ENCODE measurements at regions not wholly inside any gene's neighbourhood (a gene's known extent, or its start where the extent isn't known, plus 50 kb on each side); places are given as distances from the start of the nearest gene placed in this dataset.

GRCh38 chr14:59075506-59075905, 113.0 kb upstream of the DAAM1 start:
- POLR2A ChIA-PET = no interaction called here

GRCh38 chr14:59081720-59082119, 106.7 kb upstream of the DAAM1 start:
- ChIA-PET CTCF (interaction anchor here (0.8 kb wide), 1 partner anchor 16 kb away, joined by 3 read pairs; no protein-coding TSS in a partner anchor), POLR2A (no interaction called here)
- TF ChIP-seq CTCF (IDR thresholded peaks at IDR 0.05; ENCODE audit: control extremely low read depth, extremely low read depth, low read depth, missing control alignments) = no peak
- DNase-seq (ENCODE audit: extremely low spot score) = no peak

More at GRCh38 chr14:59075506-59075905, 113.0 kb upstream of the DAAM1 start:
- CTCF ChIA-PET = no interaction called here
- TF ChIP-seq CTCF (IDR thresholded peaks at IDR 0.05; ENCODE audit: control extremely low read depth, extremely low read depth, low read depth, missing control alignments) = no peak
- DNase-seq (ENCODE audit: extremely low spot score) = no peak

GRCh38 chr14:59085207-59085739, 103.2 kb upstream of the DAAM1 start:
- ChIA-PET CTCF (interaction anchor here (1.4 kb wide), 1 partner anchor 15 kb away, joined by 3 read pairs; no protein-coding TSS in a partner anchor), POLR2A (no interaction called here)
- no peak for DNase-seq (ENCODE audit: extremely low spot score)
- no peak for TF ChIP-seq CTCF (IDR thresholded peaks at IDR 0.05; ENCODE audit: control extremely low read depth, extremely low read depth, low read depth, missing control alignments)

GRCh38 chr14:59086241-59086882, 102.1 kb upstream of the DAAM1 start:
- DNase-seq (ENCODE audit: extremely low spot score) = no peak
- ChIA-PET CTCF (interaction anchor here (1.0 to 1.4 kb wide), 2 partner anchors 14 to 15 kb away, joined by 3 read pairs; no protein-coding TSS in a partner anchor), POLR2A (no interaction called here)
- no peak for TF ChIP-seq CTCF (IDR thresholded peaks at IDR 0.05; ENCODE audit: control extremely low read depth, extremely low read depth, low read depth, missing control alignments)

GRCh38 chr14:59087240-59087639, 101.2 kb upstream of the DAAM1 start:
- no peak for DNase-seq (ENCODE audit: extremely low spot score)
- ChIA-PET POLR2A (no interaction called here), CTCF (interaction anchor here (1.0 kb wide), 1 partner anchor 14 kb away, joined by 3 read pairs; no protein-coding TSS in a partner anchor)
- no peak for TF ChIP-seq CTCF (IDR thresholded peaks at IDR 0.05; ENCODE audit: control extremely low read depth, extremely low read depth, low read depth, missing control alignments)

GRCh38 chr14:59087711-59088110, 100.8 kb upstream of the DAAM1 start:
- ChIA-PET POLR2A (no interaction called here), CTCF (interaction anchor here (1.0 kb wide), 1 partner anchor 13 kb away, joined by 3 read pairs; no protein-coding TSS in a partner anchor)
- no peak for TF ChIP-seq CTCF (IDR thresholded peaks at IDR 0.05; ENCODE audit: control extremely low read depth, extremely low read depth, low read depth, missing control alignments)
- DNase-seq (ENCODE audit: extremely low spot score) = no peak
